ENCODE measurements at regions not wholly inside any gene's neighbourhood (a gene's known extent, or its start where the extent isn't known, plus 50 kb on each side); places are given as distances from the start of the nearest gene placed in this dataset.

DNA sequence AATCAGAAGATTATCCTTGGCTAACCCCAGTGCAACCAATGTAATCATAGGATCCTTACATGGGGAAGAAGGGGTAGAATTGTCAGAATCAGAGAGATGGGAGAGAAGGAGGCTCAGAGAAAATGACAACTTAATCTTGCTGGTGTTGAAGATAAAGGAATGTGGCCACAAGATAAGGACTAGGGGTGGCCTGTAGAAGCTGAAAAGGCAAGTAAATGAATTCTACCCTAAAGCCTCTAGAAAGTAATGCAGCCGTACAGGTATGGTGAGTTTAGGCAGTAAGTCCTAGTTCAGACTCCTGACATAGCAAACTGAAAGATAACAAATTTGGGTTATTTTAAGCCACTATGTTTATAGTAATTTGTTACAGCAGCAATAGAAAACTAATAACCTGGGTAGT, 718.5 kb downstream of the SLITRK6 start:
- no peak for TF ChIP-seq POLR2A (IDR thresholded peaks at IDR 0.05)
- TF ChIP-seq, protein P1, sequence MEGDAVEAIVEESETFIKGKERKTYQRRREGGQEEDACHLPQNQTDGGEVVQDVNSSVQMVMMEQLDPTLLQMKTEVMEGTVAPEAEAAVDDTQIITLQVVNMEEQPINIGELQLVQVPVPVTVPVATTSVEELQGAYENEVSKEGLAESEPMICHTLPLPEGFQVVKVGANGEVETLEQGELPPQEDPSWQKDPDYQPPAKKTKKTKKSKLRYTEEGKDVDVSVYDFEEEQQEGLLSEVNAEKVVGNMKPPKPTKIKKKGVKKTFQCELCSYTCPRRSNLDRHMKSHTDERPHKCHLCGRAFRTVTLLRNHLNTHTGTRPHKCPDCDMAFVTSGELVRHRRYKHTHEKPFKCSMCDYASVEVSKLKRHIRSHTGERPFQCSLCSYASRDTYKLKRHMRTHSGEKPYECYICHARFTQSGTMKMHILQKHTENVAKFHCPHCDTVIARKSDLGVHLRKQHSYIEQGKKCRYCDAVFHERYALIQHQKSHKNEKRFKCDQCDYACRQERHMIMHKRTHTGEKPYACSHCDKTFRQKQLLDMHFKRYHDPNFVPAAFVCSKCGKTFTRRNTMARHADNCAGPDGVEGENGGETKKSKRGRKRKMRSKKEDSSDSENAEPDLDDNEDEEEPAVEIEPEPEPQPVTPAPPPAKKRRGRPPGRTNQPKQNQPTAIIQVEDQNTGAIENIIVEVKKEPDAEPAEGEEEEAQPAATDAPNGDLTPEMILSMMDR (IDR thresholded peaks at IDR 0.05): no peak
